Esophagus muscularis mucosa (tissue), 4 donors: ENCODE measurements at regions not wholly inside any gene's neighbourhood (a gene's known extent, or its start where the extent isn't known, plus 50 kb on each side); places are given as distances from the start of the nearest gene placed in this dataset.

ENCODE experiments used
- EP300 ChIP-seq: sonication (generic); formaldehyde crosslinking; IDR thresholded peaks from one replicate; pipeline ENCODE4 v1.6.1; 2017; ENCODE audit warnings: antibody characterized with exemption
- POLR2AphosphoS5 ChIP-seq, 2 donors: sonication (generic); formaldehyde crosslinking; IDR thresholded peaks; one replicate each; pipeline ENCODE4 v1.6.1; 2017; ENCODE audit warnings: antibody characterized with exemption in 2 of 2
- TF ChIP-seq, protein P1 (sequence below), 3 experiments: fragments of 200-600 bp in 2 of 3; fragments of 450-650 bp in 1 of 3; sonication (generic) in 2 of 3; IDR thresholded peaks; one replicate each; pipeline ENCODE4 v1.5.1; 2017 to 2019; ENCODE audit warnings: antibody characterized with exemption in 3 of 3, mild to moderate bottlenecking in 2 of 3, moderate library complexity in 1 of 3

DNA sequence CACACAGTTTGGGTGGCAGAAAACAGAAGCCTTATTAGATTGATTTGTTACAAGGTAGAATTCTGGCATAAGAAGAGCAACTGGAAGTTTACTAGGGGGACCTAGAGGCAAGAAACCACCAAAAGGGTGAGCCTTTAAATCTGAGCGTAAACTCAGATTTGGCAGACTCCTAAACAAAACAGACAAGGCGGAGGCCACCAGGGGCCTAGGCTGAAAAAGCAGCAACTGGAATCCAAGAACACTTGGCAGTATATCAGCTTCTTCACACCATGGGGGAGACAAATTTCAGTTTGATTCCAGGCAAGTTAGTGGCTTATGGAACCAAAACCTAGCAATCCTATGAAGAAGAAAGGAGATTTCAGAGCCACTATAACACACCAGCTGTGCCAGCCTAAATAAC lies 220.0 kb downstream of the C3orf38 start:
- TF ChIP-seq, protein P1, sequence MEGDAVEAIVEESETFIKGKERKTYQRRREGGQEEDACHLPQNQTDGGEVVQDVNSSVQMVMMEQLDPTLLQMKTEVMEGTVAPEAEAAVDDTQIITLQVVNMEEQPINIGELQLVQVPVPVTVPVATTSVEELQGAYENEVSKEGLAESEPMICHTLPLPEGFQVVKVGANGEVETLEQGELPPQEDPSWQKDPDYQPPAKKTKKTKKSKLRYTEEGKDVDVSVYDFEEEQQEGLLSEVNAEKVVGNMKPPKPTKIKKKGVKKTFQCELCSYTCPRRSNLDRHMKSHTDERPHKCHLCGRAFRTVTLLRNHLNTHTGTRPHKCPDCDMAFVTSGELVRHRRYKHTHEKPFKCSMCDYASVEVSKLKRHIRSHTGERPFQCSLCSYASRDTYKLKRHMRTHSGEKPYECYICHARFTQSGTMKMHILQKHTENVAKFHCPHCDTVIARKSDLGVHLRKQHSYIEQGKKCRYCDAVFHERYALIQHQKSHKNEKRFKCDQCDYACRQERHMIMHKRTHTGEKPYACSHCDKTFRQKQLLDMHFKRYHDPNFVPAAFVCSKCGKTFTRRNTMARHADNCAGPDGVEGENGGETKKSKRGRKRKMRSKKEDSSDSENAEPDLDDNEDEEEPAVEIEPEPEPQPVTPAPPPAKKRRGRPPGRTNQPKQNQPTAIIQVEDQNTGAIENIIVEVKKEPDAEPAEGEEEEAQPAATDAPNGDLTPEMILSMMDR (IDR thresholded peaks at IDR 0.05), result no peak
- TF ChIP-seq EP300 (no peak), POLR2AphosphoS5 (IDR thresholded peaks at IDR 0.05) (no peak)
